Fibroblast of pulmonary artery (primary cell): ENCODE measurements at regions not wholly inside any gene's neighbourhood (a gene's known extent, or its start where the extent isn't known, plus 50 kb on each side); places are given as distances from the start of the nearest gene placed in this dataset.

Experiments used
- DNase-seq: peaks from one replicate; pipeline ENCODE4 v3.0.0-alpha.2; 2010; ENCODE audit warnings: low read depth
- H3K4me3 ChIP-seq: replicated peaks from 2 replicates; pipeline ENCODE4 v1.5.1; 2011; ENCODE audit warnings: low read depth, mild to moderate bottlenecking, control low read depth, low read length, moderate library complexity
- CTCF ChIP-seq: IDR thresholded peaks from 2 replicates; pipeline ENCODE4 v1.5.1; 2011; ENCODE audit warnings: mild to moderate bottlenecking, control low read depth, low read length, inconsistent platforms; ENCODE audit errors: missing control alignments

GRCh38 chr15:70569714-70570231 is 193.6 kb downstream of the UACA start:
- H3K4me3 ChIP-seq: no peak overlapping the region
- no peak for TF ChIP-seq CTCF
- DNase-seq: peak; percentile 27

DNA sequence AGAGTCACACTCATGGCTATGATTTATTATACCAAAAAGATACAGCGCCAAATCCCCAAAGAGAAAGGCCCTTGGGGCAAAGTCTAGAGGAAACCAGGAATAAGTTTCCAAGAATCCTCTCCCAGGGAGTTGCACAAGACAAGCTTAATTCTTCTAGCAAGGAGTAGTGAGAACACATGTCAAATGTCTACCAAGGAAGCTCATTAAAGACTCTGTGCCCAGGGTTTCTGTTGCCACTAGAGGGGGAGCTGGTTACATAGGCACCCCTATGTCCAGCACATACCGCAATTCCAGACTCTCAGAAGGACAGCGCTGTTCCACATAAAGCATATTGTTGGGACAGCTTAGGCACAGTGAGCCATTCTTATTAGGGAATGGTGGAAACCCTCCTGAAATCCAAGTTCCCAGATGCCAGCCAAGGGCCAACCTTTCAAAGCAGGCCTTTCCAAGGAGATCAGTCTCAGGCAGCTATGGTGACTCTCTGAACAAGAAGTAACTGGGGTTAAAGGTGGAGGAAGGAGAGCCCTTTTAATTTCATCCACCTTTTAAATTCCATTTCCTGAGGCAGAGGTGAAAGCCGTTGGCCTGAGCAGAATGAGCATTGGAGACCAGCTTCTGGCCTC is 194.2 kb downstream of the UACA start:
- DNase-seq: peak; percentile 74
- peak; percentile 64 for TF ChIP-seq CTCF
- no peak overlapping the region for H3K4me3 ChIP-seq

- TF ChIP-seq CTCF: no peak
- H3K4me3 ChIP-seq: no peak overlapping the region
- no peak for DNase-seq
These were observed 196.4 kb downstream of the UACA start for GRCh38 chr15:70566989-70567388.

DNA sequence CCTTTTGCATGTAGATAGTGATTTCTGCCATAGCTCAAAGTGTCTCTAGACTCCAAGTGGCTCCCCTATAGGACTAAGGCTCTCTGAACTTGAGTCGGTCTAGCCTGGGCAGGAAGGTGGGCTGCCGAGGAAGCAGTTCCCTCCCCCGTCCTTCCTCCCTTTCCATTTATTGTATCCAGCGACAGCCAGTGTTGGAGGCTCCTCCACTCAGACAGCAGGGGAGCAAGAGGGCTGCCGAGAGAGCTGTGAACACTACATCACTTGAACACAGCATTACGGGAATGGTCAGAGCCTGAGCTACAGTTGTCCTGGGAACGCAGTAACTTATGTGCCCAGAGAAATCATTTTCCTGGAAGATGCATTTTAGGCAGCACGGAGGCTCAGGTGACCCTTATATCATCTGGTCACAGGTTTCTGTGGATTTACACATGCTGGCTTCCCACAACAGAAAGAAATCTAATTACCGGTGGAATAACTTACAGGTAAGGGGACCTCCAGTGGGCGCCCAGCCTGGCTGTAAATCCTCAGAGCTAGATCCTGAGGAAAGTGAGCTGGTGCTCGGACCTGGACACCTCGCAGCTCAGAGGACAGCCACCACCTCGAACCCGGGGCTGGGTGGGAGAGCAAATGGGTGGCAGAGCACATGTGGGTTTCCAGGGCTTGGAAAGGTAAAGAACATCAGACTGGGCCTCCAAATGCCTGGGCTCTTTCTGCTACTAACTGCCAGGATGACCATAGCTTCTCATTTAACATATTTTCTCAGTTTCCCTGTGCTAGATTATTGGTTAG is 197.1 kb downstream of the UACA start:
- peak; percentile 37 for DNase-seq
- TF ChIP-seq CTCF: peak; percentile 29
- H3K4me3 ChIP-seq: no peak overlapping the region

- DNase-seq: no peak
- TF ChIP-seq CTCF: no peak
- no peak overlapping the region for H3K4me3 ChIP-seq
These were observed 199.7 kb downstream of the UACA start for GRCh38 chr15:70563561-70564095.

DNA sequence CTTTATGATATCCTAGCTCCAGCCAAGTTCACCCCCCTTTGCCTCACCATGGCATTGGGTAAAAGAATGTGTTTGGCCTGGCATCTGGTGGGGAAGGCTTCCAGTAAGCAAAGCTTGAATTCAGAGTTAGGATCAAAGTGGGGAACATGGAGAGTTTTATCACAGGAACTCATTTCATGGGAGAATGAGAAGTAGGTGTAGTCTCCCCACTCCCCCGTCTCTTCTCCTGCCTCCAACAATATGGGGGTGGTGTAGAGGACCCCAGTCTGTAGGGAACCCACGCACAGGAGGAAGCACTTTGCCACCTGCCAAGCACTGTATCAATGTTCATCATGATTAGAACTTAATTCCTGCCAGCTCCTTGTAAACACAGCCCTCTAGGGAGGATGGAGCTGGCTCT is 200.5 kb downstream of the UACA start:
- DNase-seq: no peak
- no peak for TF ChIP-seq CTCF
- H3K4me3 ChIP-seq: no peak overlapping the region
